Mesendoderm (in vitro differentiated cells): ENCODE measurements at regions not wholly inside any gene's neighbourhood (a gene's known extent, or its start where the extent isn't known, plus 50 kb on each side); places are given as distances from the start of the nearest gene placed in this dataset.

ENCODE experiments used
- DNase-seq: peaks from one replicate; pipeline ENCODE4 v3.0.0; 2013
- H2AK5ac ChIP-seq: 2 replicates; pipeline ENCODE4 v1.6.1; 2013; ENCODE audit warnings: low read length, inconsistent platforms
- H2BK120ac ChIP-seq: 2 replicates; pipeline ENCODE4 v1.6.1; 2013; ENCODE audit warnings: low read depth, mild to moderate bottlenecking, low read length, moderate library complexity, mixed read lengths
- H2BK15ac ChIP-seq: replicated peaks from 2 replicates; pipeline ENCODE4 v1.6.1; 2013; ENCODE audit warnings: low read depth, mild to moderate bottlenecking, moderate library complexity
- H2BK5ac ChIP-seq: 2 replicates; pipeline ENCODE4 v1.6.1; 2013; ENCODE audit warnings: low read length, inconsistent platforms
- H3K18ac ChIP-seq: 2 replicates; pipeline ENCODE4 v1.6.1; 2013; ENCODE audit warnings: mild to moderate bottlenecking, low read length, mixed read lengths
- H3K23ac ChIP-seq: one replicate; pipeline ENCODE4 v1.6.1; 2013; ENCODE audit warnings: low read length
- H3K27ac ChIP-seq: 2 replicates; pipeline ENCODE4 v1.5.1; 2013; ENCODE audit warnings: low read depth, mild to moderate bottlenecking, inconsistent platforms, low read length, moderate library complexity
- H3K27me3 ChIP-seq: 2 replicates; pipeline ENCODE4 v1.6.1; 2013; ENCODE audit warnings: low read length, control low read depth, mild to moderate bottlenecking, inconsistent platforms; ENCODE audit not compliant: insufficient read depth, poor library complexity
- H3K36me3 ChIP-seq: 2 replicates; pipeline ENCODE4 v1.6.1; 2013; ENCODE audit warnings: low read length, inconsistent platforms; ENCODE audit not compliant: control insufficient read depth, insufficient read depth
- H3K4ac ChIP-seq: one replicate; pipeline ENCODE4 v1.6.1; 2013; ENCODE audit warnings: low read depth, mild to moderate bottlenecking, low read length, moderate library complexity
- H3K4me1 ChIP-seq: 2 replicates; pipeline ENCODE4 v1.6.1; 2013; ENCODE audit warnings: low read depth, low read length, inconsistent platforms; ENCODE audit not compliant: control insufficient read depth
- H3K4me2 ChIP-seq: 2 replicates; pipeline ENCODE4 v1.6.1; 2013; ENCODE audit warnings: low read length
- H3K4me3 ChIP-seq: 2 replicates; pipeline ENCODE4 v1.5.1; 2013; ENCODE audit warnings: mild to moderate bottlenecking, low read length
- H3K56ac ChIP-seq: one replicate; pipeline ENCODE4 v1.6.1; 2013; ENCODE audit warnings: low read length
- H3K79me1 ChIP-seq: 2 replicates; pipeline ENCODE4 v1.6.1; 2013; ENCODE audit warnings: low read length, inconsistent platforms
- H3K79me2 ChIP-seq: 2 replicates; pipeline ENCODE4 v1.6.1; 2013; ENCODE audit warnings: mild to moderate bottlenecking, low read length; ENCODE audit not compliant: control insufficient read depth, insufficient read depth
- H3K9ac ChIP-seq: 2 replicates; pipeline ENCODE4 v1.6.1; 2013; ENCODE audit warnings: low read length, inconsistent platforms
- H4K5ac ChIP-seq: one replicate; pipeline ENCODE4 v1.6.1; 2013; ENCODE audit warnings: low read length
- H4K8ac ChIP-seq: one replicate; pipeline ENCODE4 v1.6.1; 2013; ENCODE audit warnings: low read depth, mild to moderate bottlenecking, control low read depth, low read length, moderate library complexity
- WGBS: extraction: QIAGEN DNeasy Blood & Tissue Kit; methylation state at CpG from one replicate; pipeline ENCODE4 v1.1.7; 2013; ENCODE audit warnings: low lambda C conversion rate, missing lambda C conversion rate; ENCODE audit not compliant: insufficient coverage; ENCODE audit errors: extremely low coverage; 5-methylcytosine and 5-hydroxymethylcytosine counted together

DNA sequence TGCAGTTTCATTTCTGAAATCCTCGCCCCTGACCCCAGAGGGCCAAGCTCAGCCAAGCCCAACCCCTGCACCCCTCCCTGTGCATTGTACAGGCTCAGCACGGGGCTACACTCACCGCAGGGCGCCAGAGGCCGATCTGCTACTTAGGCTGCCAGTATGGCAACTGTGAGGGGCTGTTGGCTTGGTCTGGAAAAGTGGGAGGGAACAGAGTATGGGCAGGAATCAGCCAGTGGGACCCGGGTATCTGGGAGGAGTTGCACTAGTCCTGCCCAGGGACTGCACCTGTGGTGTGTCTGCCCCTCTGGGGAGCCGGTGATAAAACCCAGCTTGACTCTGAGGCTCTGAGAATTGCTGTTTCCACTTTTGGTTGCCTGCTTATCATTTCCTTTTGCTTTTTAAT lies 167.4 kb upstream of the KIF2A start:
- H3K56ac ChIP-seq = no peak overlapping the region
- no peak overlapping the region for H4K5ac ChIP-seq
- H3K4ac ChIP-seq = no peak overlapping the region
- no peaks in the 10 kb centered on the region for H3K4me1 ChIP-seq
- H2AK5ac ChIP-seq = no peak overlapping the region
- no peak overlapping the region for H3K4me3 ChIP-seq
- no peak overlapping the region for H2BK15ac ChIP-seq
- H2BK120ac ChIP-seq = no peak overlapping the region
- H3K4me2 ChIP-seq = no peak overlapping the region
- H3K23ac ChIP-seq = no peak overlapping the region
- no peaks in the 10 kb centered on the region for H3K79me2 ChIP-seq
- H3K9ac ChIP-seq = no peak overlapping the region
- H3K36me3 ChIP-seq = no peaks in the 10 kb centered on the region
- no peaks in the 10 kb centered on the region for H3K27me3 ChIP-seq
- no peak overlapping the region for H3K27ac ChIP-seq
- DNase-seq = peak; percentile 83
- H3K18ac ChIP-seq = no peak overlapping the region
- no peak overlapping the region for H2BK5ac ChIP-seq
- no peaks in the 10 kb centered on the region for H3K79me1 ChIP-seq
- WGBS = no CpG with 5 or more reads among the region's 7 CpGs
- no peak overlapping the region for H4K8ac ChIP-seq

- no peaks in the 10 kb centered on the region for H3K36me3 ChIP-seq
- no peak overlapping the region for H3K56ac ChIP-seq
- no peak overlapping the region for H3K23ac ChIP-seq
- H3K79me2 ChIP-seq = no peaks in the 10 kb centered on the region
- WGBS = no CpG with 5 or more reads among the region's 2 CpGs
- DNase-seq = no peak
- H3K79me1 ChIP-seq = no peaks in the 10 kb centered on the region
- H4K5ac ChIP-seq = no peak overlapping the region
- H3K4ac ChIP-seq = no peak overlapping the region
- no peaks in the 10 kb centered on the region for H3K4me1 ChIP-seq
- H2AK5ac ChIP-seq = no peak overlapping the region
- no peak overlapping the region for H3K9ac ChIP-seq
- no peak overlapping the region for H2BK120ac ChIP-seq
- no peak overlapping the region for H3K4me3 ChIP-seq
- H4K8ac ChIP-seq = no peak overlapping the region
- H2BK5ac ChIP-seq = no peak overlapping the region
- H3K4me2 ChIP-seq = no peak overlapping the region
- no peak overlapping the region for H3K18ac ChIP-seq
- H3K27me3 ChIP-seq = no peaks in the 10 kb centered on the region
- no peak overlapping the region for H2BK15ac ChIP-seq
- no peak overlapping the region for H3K27ac ChIP-seq
Observed at GRCh38 chr5:62139741-62140140, 166.3 kb upstream of the KIF2A start.

- no peak overlapping the region for H3K4ac ChIP-seq
- H3K4me3 ChIP-seq = no peak overlapping the region
- H3K18ac ChIP-seq = no peak overlapping the region
- H3K4me1 ChIP-seq = no peaks in the 10 kb centered on the region
- H3K79me1 ChIP-seq = no peaks in the 10 kb centered on the region
- no peaks in the 10 kb centered on the region for H3K36me3 ChIP-seq
- H3K4me2 ChIP-seq = no peak overlapping the region
- H3K27ac ChIP-seq = no peak overlapping the region
- no peak overlapping the region for H4K5ac ChIP-seq
- WGBS = no CpG with 5 or more reads among the region's 4 CpGs
- no peaks in the 10 kb centered on the region for H3K79me2 ChIP-seq
- no peak overlapping the region for H3K56ac ChIP-seq
- no peak overlapping the region for H2BK5ac ChIP-seq
- H2BK15ac ChIP-seq = no peak overlapping the region
- no peak overlapping the region for H3K23ac ChIP-seq
- H3K9ac ChIP-seq = no peak overlapping the region
- no peak overlapping the region for H2BK120ac ChIP-seq
- DNase-seq = no peak
- no peak overlapping the region for H4K8ac ChIP-seq
- no peaks in the 10 kb centered on the region for H3K27me3 ChIP-seq
- no peak overlapping the region for H2AK5ac ChIP-seq
Observed at GRCh38 chr5:62142351-62142750, 163.7 kb upstream of the KIF2A start.

GRCh38 chr5:62143268-62144229 lies 162.5 kb upstream of the KIF2A start:
- H3K4me2 ChIP-seq = no peak overlapping the region

DNA sequence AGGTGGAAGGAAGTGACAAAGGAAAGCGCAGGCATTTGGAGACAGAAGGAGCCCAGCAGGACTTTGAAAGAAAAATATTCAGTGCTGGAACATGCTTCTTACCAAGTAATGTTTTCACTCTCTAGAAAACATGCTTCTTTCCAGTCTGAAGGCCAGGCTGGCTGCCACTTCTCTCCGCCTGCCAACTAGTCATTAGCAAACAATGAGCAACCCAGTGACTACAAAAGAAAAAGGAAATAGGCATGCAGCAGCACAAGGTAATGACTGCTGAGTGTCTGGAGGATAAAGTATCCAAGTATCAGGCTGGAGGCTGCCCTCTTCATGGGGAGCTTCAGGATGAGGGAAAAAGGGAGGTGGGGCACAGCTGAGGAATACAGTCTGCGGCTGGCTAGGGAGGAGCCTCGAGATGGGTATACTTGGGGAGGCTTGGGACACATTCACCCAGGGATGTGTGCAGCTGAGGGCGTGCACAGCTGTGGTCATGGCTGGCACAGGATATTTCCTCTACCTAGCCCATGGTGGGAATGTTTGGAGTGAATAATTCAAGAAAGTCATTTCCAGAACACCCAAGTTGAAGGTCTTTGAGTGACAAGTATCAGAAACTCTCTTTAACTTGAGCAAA lies 161.5 kb upstream of the KIF2A start:
- Histone ChIP-seq H3K79me1 (no peaks in the 10 kb centered on the region), H3K23ac (no peak overlapping the region), H3K79me2 (no peaks in the 10 kb centered on the region), H4K5ac (no peak overlapping the region), H3K4me2 (no peak overlapping the region), H2BK5ac (no peak overlapping the region), H3K4me1 (no peaks in the 10 kb centered on the region), H3K4ac (no peak overlapping the region), H3K18ac (no peak overlapping the region), H4K8ac (no peak overlapping the region), H3K9ac (no peak overlapping the region), H3K27me3 (no peaks in the 10 kb centered on the region), H3K36me3 (no peaks in the 10 kb centered on the region), H2AK5ac (no peak overlapping the region), H2BK120ac (no peak overlapping the region), H3K4me3 (no peak overlapping the region), H3K56ac (no peak overlapping the region), H2BK15ac (no peak overlapping the region), H3K27ac (peak overlapping the region; percentile 22)
- WGBS = no CpG with 5 or more reads among the region's 5 CpGs
- DNase-seq = peak; percentile 65

More at GRCh38 chr5:62143268-62144229, 162.5 kb upstream of the KIF2A start:
- H3K56ac ChIP-seq = peak overlapping the region; percentile 62
- no peak overlapping the region for H3K4ac ChIP-seq
- no peak overlapping the region for H3K23ac ChIP-seq
- peak overlapping the region; percentile 83 for H3K18ac ChIP-seq
- H2BK5ac ChIP-seq = no peak overlapping the region
- H3K36me3 ChIP-seq = no peaks in the 10 kb centered on the region
- no peaks in the 10 kb centered on the region for H3K4me1 ChIP-seq
- H3K79me1 ChIP-seq = no peaks in the 10 kb centered on the region
- peak overlapping the region; percentile 27 for H3K9ac ChIP-seq
- H3K27ac ChIP-seq = no peak overlapping the region
- no peak overlapping the region for H2BK120ac ChIP-seq
- no peaks in the 10 kb centered on the region for H3K27me3 ChIP-seq
- H2AK5ac ChIP-seq = no peak overlapping the region
- H4K8ac ChIP-seq = no peak overlapping the region
- no peak overlapping the region for H3K4me3 ChIP-seq
- H4K5ac ChIP-seq = peak overlapping the region; percentile 47
- H3K79me2 ChIP-seq = no peaks in the 10 kb centered on the region
- DNase-seq = peak; percentile 58
- H2BK15ac ChIP-seq = no peak overlapping the region
- no CpG with 5 or more reads among the region's 13 CpGs for WGBS
